ENCODE measurements at regions not wholly inside any gene's neighbourhood (a gene's known extent, or its start where the extent isn't known, plus 50 kb on each side); places are given as distances from the start of the nearest gene placed in this dataset.

DNA sequence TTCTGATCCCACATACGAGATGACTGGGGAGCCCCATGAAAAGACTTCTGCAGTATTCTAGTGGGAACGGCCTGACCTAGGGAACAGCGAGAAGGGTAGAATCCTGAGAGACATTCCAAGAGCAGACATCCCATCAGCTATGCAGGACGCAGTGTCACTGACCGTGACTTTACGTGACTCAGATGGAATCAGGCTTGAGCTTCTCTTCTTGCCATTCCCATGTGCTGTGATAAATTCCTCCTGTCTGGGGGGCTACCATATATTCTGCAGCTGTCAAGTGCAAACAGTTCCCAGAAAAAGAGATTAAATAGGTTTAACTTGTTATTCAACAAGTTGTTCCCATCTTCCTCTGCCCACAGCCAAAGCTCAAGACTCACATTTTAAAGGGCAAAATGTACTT, 73.1 kb upstream of the PDE1C start:
- DNase-seq (ENCODE audit: low spot score): no peak

DNA sequence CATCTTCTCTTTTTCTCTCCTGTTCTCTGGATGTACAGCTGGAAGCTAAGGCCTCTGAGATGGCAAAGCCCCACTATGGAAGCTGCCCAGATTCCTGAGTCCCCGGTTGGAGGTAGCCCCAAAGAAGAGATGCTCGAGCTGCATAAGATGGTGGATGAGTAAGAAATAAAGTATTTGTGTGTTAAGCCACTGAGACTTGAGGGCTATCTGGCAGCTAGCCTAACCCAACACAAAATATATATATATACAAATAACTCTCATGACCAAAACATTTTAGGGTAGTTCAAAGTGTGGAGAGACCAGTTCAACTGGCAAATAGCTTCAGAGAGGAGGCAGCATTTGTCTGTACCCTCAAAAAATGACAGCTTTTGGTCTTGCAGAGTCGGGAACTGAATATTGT, 72.4 kb upstream of the PDE1C start:
- no peak for DNase-seq (ENCODE audit: low spot score)

DNA sequence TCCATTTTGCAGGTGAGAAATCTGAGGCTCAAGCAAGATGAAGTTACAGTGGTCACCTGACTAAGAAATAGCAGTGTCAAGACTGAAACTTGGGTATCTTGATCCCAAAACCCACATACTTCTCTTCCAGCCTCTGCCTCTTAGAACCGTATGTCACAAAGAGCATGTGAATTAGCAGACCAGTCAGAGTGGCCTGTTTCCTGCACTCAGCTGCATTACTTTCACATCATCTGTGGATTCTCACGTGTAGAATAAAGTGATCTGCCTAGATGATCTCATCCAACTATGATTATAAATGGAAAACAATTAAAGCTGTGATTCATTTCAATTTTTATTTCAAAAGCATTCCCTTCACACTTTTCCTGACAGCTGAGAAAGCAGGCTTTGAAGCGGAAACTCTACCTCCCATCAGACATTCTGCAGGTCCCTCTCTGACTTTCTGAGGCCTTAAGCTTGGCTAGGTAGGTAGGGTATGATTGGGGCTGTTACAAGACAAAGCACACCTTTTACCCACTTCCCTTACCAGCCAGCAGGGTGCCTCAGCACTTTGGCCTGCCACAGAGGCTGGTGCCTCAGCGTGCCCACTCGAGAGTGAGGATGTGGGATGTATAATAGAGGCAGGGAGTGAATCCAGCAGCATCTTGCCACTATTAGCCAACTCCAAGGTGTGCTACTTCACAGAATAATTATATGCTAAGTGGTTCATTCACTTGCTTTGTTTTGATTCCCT, 70.2 kb upstream of the PDE1C start:
- DNase-seq (ENCODE audit: low spot score): no peak

DNA sequence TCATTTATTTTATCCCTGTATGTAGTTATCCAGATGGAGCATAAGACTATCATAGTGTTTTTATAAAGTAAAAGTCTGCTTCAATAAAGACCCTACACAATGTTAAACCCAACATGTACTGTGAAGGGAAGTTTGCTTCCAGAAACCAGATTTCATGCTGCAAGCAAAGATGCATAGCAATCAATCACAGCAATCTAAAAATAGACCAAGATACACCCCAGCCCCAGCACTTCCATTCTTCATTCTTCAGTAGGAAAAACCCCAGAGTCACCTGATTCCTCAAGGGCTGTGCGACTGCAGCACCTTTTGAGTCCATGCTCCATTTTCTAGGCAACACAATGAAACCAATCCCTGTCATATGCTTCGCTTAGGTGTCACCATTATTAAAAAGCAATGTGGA, 66.9 kb upstream of the PDE1C start:
- no peak for DNase-seq (ENCODE audit: low spot score)

DNA sequence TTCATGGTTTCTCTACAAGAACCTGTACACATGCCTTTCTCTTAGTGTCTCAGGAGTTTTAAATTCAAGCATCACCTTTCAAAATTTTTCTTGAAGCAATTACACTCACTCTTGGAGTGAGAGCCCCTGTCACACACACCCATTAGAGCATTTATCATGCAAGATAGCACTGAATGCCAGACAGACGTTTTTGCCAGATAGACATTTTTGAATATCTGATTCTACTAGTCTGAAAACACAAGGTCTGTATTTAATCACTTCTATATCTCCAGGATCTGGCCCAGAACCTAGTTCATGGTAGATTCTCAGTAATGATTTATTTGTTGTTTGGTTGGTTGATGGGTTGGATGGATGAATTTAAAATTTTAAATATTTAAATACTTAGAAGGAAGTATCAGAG, 60.9 kb upstream of the PDE1C start:
- DNase-seq (ENCODE audit: low spot score): no peak

DNA sequence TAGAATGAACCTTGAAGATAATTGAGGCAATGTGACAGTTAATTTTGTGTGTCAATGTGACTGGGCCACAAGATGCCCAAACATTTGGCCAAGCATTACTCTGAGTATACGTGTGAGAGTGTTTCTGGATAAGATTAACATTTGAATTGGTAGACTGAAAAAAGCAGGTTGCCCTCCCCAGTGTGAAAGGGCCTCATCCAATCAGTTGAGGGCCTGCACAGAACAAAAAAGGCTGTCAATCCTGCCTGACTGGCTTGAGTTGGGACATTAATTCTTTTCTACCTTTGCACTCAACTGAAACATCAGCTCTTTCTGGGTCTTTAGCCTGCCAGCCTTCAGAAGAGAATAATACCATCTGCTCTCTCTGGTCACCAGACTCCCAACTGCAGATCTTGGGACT, 56.6 kb upstream of the PDE1C start:
- no peak for DNase-seq (ENCODE audit: low spot score)

Measured in NAMALWA (cell line).